HG03025 (cell line): ENCODE measurements at regions not wholly inside any gene's neighbourhood (a gene's known extent, or its start where the extent isn't known, plus 50 kb on each side); places are given as distances from the start of the nearest gene placed in this dataset.
"Not testable (repeated sequence)": the region's sequence is repeated elsewhere in the genome, so short reads cannot be mapped to it uniquely, and the experiment has no call there.

Experiments
- ATAC-seq: cut with Tn5 transposase; IDR thresholded peaks from one replicate; pipeline ENCODE4 v1.9.1; 2021; ENCODE audit warnings: mild to moderate bottlenecking, moderate library complexity; ENCODE audit not compliant: unreplicated experiment, low FRiP score

DNA sequence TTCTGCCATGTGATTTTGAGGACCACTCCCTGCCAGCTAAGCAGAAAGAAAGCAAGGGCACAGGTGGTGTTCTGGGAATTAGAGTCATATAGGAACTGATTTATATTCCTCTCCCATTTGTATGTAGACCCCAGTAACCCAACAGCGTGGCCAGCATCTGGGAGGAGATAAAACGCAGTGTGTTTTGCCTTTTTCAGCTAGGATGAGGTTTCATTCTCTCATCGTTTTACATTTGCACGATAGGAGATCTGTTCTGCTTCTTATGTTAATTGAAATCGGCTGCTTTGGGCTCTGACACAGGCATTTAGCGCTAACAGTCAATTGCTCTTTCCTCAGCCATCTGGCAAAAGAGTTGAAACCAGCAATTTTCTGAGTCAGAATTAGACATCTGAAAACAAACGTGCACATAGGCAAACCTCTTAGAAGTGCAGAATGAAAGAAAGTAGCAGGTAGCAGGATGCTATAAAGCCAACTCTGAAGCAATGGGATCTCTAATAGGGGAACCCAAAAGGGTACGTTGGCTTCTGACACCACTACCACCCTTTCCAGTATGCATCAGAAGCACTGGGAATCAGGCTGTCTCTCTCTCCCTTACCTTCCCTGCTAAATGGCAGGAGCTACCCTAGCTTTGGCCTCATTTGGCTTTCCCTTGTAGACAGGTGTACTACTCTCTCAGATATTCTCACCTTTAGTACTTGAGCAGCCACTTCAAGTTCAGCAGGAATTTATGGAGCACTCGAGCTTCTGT lies 219.1 kb downstream of the PHLDA1 start:
- ATAC-seq: no peak

DNA sequence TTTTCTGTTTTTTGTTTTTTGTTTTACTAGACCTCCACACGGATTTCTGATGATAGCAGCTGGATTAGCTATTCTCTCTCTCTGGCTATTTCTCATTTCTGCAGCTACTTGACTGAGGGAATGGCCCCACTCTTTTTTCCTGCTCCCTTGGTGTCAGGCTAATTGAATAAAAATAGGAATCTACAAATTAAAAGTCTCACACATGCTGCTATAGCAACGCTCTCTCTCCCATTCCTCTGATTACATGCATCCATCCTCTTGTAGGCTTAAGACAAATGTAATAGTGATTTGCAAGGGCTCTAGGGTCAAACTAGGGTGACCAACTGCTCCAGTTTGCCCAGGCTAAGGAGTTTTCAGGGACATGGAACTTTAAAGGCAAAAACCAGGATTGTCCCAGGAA lies 221.8 kb downstream of the PHLDA1 start:
- ATAC-seq: no peak

DNA sequence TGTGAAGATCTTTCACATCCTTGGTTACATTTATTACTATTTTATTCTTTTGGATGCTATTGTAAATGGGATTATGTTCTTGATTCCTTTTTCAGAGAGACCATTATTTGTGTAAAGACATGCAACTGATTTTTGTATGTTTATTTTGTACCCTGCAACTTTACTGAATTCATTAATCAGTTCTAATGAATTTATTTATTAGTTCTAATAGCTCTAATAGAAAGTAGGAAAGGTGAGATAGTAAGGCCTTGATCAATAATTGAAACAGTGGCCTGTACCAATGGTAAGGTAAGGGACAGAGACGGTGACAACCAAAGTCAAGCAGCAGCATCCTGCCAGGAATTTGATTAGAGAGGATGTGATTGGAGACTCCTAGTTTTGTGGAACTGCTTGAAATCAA lies 224.1 kb downstream of the PHLDA1 start:
- no peak for ATAC-seq

DNA sequence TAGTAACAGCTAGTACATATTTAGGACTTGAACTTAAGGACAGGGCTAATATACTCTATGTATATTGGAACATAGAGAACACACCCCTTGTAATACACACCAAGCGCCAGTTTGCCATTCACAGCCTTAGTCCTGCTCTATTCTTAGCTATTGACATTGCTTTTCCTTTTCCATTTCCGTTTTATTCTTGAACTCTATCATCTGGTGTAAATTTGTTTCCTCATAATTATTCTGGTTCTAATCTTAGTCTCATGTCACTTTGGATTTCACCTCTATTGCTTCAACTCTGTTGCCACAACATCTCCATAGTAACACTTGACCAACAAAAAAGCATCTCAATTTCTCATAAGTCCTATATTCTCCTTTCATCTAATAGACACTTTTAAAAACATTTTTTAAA lies 225.7 kb downstream of the PHLDA1 start:
- no peak for ATAC-seq

DNA sequence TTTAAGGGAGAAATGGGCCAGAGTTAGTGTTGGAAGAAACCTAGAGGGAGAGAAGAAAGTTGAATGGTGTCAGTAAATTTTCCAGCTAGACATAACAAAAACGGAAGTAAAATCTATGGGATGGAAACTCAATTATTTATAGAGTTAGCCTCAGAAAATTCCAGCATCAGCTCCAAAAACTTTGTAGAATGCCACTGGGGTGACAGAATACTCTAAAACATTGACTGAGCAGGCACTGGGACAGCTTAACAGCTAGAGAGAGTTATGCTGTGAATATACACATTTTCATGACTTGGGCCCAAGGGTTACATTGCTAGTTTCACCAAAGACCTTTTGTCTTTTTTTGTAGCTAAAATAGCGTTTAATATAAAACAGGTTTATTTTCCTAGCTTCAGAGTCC lies 226.3 kb downstream of the PHLDA1 start:
- ATAC-seq: no peak

DNA sequence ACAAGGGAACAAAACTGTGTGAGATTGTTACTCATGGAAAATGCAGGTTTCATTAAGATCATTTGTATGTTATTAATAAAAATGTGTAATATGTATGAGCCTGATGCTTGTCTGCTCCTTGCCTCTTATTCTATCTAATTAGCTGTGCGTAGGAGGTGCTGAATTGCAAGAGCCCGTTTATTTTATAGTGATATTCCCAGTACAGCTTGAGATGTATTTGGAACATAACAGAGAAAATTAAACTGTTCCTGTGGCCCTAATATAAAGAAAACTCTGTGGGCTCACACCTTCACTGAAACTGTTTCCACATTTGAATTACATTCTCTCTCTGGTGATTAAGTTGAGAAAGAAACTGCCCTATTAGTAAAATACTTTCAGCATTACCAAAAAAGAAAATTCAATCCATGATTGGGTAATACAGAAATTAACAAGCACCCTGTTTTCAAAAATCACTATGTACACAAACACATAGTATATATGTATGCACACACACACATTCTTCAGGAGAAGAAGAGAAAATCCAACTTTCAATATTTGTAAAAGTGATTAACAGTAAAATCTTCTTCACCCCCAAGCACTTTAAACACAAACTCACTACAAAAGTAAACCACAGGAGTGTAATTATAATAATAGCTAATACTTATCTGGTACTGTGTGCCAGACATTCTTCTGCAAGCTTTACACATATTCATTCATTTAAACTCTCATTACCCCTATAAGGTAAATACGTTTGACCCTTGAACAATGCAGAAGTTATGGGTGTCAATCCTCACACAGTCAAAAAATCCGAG lies 233.2 kb downstream of the PHLDA1 start:
- ATAC-seq: no peak

DNA sequence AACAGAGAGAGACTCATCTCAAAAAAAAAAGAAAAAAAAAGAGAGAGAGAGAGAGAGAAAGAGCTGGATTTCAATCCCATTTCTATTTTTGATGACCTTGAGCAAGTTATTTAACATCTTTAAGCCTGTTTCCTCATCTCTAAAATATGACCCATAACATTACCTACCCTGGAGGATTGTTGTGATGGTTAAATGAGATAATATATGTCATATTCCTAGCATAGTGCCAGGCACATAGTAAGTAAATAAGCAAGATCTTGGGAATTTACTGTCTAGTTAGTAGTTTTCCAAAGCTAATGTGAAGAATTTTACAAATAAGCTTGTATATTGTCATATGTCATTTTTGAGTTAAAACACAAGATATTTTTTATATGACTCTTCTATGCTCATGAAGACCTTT lies 236.5 kb downstream of the PHLDA1 start:
- no peak for ATAC-seq

DNA sequence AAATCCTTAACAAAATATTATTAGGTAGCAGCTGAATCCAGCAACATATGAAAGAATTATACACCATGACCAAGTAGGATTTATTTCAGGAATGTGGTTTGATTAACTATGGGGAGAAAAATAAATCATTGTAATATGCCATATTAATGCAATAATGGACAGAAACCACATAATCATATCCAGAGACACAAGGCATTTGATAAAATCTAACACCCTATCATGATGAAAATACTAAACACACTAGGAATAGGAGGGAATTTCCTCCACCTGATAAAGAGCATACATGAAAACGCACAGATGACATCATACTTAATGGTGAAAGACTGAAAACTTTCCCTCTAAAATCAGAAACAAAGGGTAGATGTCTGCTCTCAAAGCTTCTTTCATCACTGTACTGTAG lies 238.9 kb downstream of the PHLDA1 start:
- no peak for ATAC-seq

DNA sequence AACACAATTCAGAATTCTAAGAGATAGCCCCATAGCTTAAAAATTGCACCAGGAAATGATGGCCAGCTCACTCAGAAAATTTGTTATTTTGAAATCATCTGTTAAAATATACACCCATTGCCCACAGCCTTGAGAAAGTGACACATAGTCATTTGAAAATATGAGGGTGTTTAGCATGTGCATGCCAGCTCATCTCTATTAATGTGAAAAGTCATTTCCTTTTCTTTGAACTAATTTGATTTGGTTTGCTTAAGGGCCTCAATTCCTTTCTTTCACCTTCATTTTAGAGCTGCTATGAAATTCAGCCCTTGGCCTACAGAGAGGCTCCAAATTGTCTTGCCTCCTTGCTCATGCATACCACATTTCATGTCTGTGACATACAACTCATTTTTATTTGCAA lies 241.4 kb downstream of the PHLDA1 start:
- no peak for ATAC-seq

DNA sequence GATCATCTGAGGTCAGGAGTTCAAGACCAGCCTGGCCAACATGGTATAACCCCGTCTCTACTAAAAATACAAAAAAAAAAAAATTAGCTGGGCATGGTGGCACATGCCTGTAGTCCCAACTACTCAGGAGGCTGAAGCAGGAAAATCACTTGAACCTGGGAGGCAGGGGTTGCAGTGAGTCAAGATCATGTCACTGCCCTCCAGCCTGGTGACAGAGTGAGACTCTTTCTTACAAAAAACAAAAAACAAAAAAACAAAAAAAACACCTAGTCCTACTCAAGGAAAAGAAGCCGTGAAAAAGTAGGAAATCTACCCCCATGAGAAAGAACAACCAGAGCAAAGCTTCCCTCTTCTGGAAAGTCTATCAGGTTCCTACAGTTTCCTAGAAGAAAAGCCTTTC lies 244.4 kb downstream of the PHLDA1 start:
- ATAC-seq: not testable (repeated sequence)

DNA sequence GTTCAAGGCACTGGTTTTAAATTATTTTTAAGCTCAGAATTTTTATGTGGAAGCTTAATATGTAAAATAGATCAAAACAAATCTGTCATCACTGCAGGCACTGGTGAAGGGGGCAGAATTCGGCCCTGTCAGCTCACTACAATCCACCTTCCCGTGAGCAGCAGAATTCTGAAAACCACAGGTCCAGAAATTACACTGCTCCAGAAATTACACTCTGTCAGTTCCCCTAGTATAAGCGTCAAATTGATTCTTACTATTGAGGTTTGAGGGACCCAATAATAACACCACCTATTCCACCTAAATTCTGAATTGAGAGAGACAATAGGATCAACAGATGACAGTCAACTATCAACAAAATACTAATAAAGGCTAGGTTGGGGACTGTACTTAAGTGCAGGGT lies 245.5 kb downstream of the PHLDA1 start:
- ATAC-seq: no peak

DNA sequence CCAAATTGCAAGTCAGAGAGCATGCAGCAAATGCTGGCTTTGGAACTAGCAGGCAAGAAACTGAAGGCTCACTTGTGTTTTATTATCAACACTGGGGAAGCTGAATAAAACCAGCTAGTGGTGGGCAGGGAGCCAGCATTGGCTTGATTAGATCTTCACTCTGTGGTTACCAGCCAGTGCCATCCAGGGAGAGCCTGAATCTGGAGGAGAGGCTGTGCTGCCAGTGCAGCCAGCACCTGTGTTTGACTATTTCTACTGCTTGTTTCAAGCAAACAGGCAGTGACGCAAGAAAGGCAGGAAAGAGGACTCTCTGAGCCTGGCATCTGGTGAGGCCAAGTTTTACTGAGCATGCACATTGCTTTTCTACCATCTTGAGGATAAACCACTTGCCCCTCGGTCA lies 247.0 kb downstream of the PHLDA1 start:
- ATAC-seq: no peak

DNA sequence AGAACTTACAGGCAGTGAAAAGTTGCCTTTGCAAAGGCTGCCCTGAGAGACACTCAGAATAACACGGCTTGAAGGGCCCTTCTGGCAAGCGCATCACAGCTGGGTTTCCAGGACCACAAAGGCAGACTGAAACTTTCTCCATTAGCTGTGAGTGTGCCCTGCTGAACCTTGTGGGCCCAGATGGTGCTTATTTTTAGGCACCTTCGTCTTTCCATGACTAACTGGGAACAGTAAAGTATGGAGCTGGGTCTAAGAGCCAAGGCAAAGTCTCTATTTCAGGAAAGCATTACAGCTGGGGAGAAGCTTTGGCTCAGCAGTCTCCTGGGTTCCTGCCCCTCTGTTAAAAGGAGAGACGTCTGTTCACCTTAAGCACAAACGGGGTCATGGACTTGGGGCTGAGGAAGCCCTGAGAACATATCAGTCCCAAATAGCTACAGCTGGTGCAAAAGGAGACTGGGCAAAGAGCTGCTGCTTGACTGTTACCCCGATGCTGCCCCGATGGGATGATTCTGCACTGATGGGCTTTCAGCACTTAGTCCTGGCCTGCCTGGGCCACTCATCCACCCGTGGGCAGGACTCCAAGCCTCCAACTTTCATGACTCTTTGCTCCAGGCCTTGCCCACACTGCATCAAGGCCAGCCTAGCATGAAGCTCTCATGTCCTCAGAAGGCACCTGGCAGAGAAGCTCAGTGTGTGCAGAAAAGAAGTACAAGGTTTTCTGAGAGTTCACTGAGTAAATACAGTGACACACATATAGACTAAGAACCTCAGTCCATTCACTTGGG lies 248.3 kb downstream of the PHLDA1 start:
- no peak for ATAC-seq

DNA sequence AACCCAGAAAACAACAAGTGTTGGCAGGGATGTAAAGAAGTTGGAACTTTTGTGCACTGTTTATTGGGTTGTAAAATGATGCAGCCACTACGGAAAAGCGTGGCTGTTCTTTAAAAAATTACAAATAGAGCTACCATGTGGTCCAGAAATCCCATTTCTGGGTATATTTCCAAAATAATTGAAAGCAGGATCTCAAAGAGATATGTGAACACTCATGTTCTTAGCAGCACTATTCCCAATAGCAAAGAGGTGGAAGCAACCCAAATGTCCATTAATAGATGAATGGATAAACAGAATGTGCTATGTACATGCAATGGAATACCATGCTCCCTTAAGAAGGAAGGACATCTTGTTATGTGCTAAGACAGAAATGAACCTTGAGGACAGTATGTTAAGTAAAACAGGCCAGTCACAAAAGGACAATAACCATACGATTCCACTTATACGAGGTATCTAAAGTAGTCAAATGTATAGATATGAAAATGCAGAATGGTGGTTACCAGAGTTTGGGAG lies 249.5 kb downstream of the PHLDA1 start:
- ATAC-seq: no peak

DNA sequence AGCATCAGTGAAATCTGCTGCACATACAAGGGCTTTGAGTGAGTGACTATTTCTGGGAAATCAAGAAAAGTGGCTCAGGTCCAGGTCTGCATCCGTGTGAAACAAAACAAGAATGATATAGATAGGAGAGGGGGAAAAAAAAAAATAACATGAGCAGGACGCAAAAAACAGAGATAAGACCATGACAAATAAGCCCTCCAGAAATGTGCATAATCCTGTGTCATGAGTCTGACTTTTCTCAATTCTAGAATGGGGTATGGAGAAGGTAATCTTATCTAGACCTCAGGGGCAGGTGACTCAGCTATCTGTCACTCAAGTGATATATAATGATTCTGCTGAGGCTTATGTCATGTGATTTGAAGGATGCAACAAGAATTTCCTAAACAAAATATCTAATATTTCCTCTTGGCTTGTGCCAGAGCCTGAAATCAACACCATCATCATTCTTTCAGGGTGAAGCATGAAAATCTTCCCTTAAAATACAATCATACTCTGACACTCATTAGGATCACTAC lies 250.0 kb downstream of the PHLDA1 start:
- no peak for ATAC-seq

DNA sequence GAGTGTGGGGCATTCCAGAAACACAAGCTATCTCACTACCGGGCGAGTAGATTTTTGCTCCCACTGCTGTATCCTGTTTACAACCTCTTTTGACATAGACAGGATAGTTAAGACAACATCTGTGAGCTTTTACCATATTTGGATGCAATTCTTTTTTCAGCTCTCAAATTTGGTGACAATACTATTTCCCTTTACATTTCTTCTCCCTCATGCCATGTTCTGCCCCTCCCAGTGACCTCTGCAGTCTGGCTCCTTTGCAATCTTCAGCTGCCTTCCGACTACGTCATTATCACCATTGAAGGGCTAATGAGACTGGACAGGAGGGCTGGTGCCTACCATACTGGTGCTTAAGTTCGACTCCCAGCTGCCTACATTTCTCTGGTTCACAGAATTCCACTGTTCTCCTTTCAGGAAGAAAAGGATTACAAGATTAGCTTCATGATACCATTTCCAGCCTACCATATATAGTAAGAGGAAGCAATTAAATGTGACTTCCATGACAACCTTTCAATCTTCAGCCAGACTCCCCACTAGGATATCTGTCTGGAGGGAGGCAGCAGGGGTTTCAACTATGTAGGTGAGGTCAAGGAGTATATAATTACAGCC lies 251.6 kb downstream of the PHLDA1 start:
- no peak for ATAC-seq

DNA sequence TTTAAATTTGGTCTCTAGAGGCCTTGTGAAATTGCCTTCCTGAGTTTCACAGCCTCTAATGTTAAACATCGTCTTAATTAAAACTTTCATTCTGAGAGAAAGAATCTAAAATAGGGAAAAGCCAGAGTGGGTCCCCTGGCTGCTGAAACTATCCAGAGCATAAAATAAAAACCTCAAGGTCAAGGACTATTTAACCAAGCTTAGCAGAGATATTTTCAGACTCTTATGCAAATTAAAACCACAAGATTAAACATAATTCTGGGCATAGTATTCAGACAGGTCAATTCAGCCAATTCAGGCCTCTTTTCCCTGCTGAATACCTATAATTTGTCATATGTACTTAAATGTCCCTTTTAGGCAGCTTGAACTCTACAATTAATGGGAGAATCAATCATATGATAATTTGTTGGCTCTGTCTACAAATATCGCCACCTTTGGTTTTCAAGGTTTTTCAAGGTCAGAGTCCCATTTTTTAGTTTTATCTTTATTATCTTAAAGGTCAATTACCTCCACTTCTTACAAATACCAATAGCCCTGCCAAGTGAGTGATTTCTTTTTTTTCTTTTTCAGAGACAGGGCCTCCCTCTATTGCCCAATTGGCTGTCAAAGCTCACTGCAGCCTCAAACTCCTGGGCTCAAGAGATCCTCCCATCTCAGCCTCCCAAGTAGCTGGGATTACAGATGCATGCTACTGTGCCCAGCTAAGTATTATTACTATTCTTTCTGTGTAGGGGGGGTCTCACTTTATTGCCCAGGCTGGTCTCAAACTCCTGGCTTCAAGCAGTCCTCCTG lies 257.1 kb downstream of the PHLDA1 start:
- ATAC-seq: no peak

DNA sequence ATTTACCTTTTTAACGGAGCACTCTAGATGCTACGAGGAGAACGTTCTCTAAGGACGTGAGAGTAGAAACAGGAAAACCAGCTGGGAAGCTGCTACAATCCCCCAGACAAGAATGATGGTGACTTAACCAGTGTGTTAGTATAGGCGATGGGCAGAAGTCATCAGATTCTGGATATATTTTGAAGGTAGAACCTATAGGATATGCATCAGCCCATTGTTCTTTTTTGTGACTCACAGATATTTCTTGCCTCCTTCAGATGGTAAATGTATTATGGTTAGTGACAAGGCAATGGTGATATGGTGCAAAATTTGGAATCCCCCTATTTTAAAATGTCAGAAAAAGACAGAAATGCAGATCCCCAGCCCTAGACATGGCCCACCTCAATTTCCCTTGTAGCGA lies 258.2 kb downstream of the PHLDA1 start:
- ATAC-seq: no peak

DNA sequence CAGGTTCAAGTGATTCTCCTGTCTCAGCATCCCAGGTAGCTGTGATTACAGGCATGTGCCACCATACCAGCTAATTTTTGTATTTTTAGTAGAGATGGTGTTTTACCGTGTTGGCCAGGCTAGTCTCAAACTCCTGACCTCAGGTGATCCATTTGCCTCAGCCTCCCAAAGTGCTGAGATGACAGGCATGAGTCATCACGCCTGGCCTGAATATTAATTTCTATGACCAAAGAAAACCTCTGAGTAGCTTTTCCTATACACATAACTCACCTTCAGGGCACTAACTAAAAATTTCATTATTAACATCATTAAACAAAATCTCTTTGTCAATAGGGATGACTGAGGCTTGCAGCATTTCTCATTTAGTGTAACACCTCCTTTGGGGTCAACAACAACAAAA lies 259.6 kb upstream of the KRR1 start:
- ATAC-seq: no peak

DNA sequence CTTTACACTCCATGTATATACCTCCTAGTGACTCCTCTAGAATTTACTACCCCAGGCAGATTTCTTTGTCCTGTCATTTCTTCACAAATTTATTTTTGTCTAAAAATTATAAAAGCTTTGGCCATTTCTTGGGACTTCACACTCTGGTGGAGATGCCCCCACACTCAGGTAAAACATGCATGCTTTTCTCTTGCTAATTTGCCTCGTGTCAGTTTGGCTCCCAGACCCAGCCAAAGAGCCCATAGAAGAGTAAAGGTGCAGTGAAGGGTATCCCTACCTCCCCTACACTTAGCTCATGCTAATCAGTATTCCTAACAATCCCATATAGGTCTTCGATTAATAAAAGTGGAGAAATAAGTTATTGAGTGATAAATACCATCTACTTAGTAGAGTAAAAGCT lies 256.5 kb upstream of the KRR1 start:
- no peak for ATAC-seq
